ENCODE measurements at regions not wholly inside any gene's neighbourhood (a gene's known extent, or its start where the extent isn't known, plus 50 kb on each side); places are given as distances from the start of the nearest gene placed in this dataset.

GRCh38 chr20:23164176-23164601, 78.1 kb upstream of the CD93 start:
- DNase-seq (ENCODE audit: low spot score) (no peak), ATAC-seq (no peak)
- peaks cover 0 to 6% of the 10 kb centered on the region in 2 donors for H3K27me3 Mint-ChIP-seq
- H3K9me3 Mint-ChIP-seq: no peaks in the 10 kb centered on the region
- peaks cover 7 to 10% of the 10 kb centered on the region in 2 donors for H3K4me1 Mint-ChIP-seq (ENCODE audit: low read depth in 2 of 2)
- H3K27ac Mint-ChIP-seq: no peak overlapping the region
- H3K4me3 Mint-ChIP-seq: no peak overlapping the region
- H3K36me3 Mint-ChIP-seq: no peaks in the 10 kb centered on the region

GRCh38 chr20:23163562-23163961, 77.4 kb upstream of the CD93 start:
- peaks cover 8 to 10% of the 10 kb centered on the region in 2 donors for H3K4me1 Mint-ChIP-seq (ENCODE audit: low read depth in 2 of 2)
- no peaks in the 10 kb centered on the region for H3K9me3 Mint-ChIP-seq
- ATAC-seq: no peak
- H3K4me3 Mint-ChIP-seq: no peak overlapping the region
- DNase-seq (ENCODE audit: low spot score): no peak
- no peak overlapping the region for H3K27ac Mint-ChIP-seq
- peaks cover 0 to 6% of the 10 kb centered on the region in 2 donors for H3K27me3 Mint-ChIP-seq
- H3K36me3 Mint-ChIP-seq: no peaks in the 10 kb centered on the region

GRCh38 chr20:23162887-23163286, 76.8 kb upstream of the CD93 start:
- ATAC-seq: peak in 1 of 2 donors; percentile 33
- H3K27ac Mint-ChIP-seq: no peak overlapping the region
- no peaks in the 10 kb centered on the region for H3K9me3 Mint-ChIP-seq
- H3K4me1 Mint-ChIP-seq (ENCODE audit: low read depth in 2 of 2): peaks cover 8 to 10% of the 10 kb centered on the region in 2 donors
- no peak for DNase-seq (ENCODE audit: low spot score)
- peaks cover 0 to 4% of the 10 kb centered on the region in 2 donors for H3K27me3 Mint-ChIP-seq
- no peak overlapping the region for H3K4me3 Mint-ChIP-seq
- no peaks in the 10 kb centered on the region for H3K36me3 Mint-ChIP-seq

GRCh38 chr20:23161968-23162696, 76.0 kb upstream of the CD93 start:
- Mint-ChIP-seq H3K27me3 (peaks cover 0 to 4% of the 10 kb centered on the region in 2 donors), H3K27ac (no peak overlapping the region), H3K36me3 (no peaks in the 10 kb centered on the region), H3K4me1 (ENCODE audit: low read depth in 2 of 2) (peaks cover 8 to 10% of the 10 kb centered on the region in 2 donors), H3K4me3 (no peak overlapping the region), H3K9me3 (no peaks in the 10 kb centered on the region)
- DNase-seq (ENCODE audit: low spot score): no peak
- ATAC-seq: no peak

GRCh38 chr20:23161244-23161891, 75.2 kb upstream of the CD93 start:
- no peak overlapping the region for H3K27ac Mint-ChIP-seq
- H3K4me3 Mint-ChIP-seq: no peak overlapping the region
- no peak for DNase-seq (ENCODE audit: low spot score)
- H3K36me3 Mint-ChIP-seq: no peaks in the 10 kb centered on the region
- peaks cover 8 to 10% of the 10 kb centered on the region in 2 donors for H3K4me1 Mint-ChIP-seq (ENCODE audit: low read depth in 2 of 2)
- H3K27me3 Mint-ChIP-seq: peaks cover 0 to 4% of the 10 kb centered on the region in 2 donors
- H3K9me3 Mint-ChIP-seq: no peaks in the 10 kb centered on the region
- peak in 1 of 2 donors; percentile 43 for ATAC-seq

GRCh38 chr20:23160536-23161243, 74.6 kb upstream of the CD93 start:
- H3K27ac Mint-ChIP-seq: no peak overlapping the region
- no peaks in the 10 kb centered on the region for H3K36me3 Mint-ChIP-seq
- no peak for ATAC-seq
- no peak for DNase-seq (ENCODE audit: low spot score)
- no peak overlapping the region for H3K4me3 Mint-ChIP-seq
- H3K27me3 Mint-ChIP-seq: peaks cover 0 to 4% of the 10 kb centered on the region in 2 donors
- peaks cover 8 to 10% of the 10 kb centered on the region in 2 donors for H3K4me1 Mint-ChIP-seq (ENCODE audit: low read depth in 2 of 2)
- H3K9me3 Mint-ChIP-seq: no peaks in the 10 kb centered on the region

- H3K36me3 Mint-ChIP-seq: no peaks in the 10 kb centered on the region
- peak overlapping the region in 1 of 2 donors; percentile 18 for H3K27ac Mint-ChIP-seq
- no peaks in the 10 kb centered on the region for H3K9me3 Mint-ChIP-seq
Measured at GRCh38 chr20:23159947-23160318, 73.8 kb upstream of the CD93 start.

GRCh38 chr20:23159256-23159946, 73.3 kb upstream of the CD93 start:
- DNase-seq (ENCODE audit: low spot score) (no peak), ATAC-seq (no peak)
- Mint-ChIP-seq H3K36me3 (no peaks in the 10 kb centered on the region), H3K4me1 (ENCODE audit: low read depth in 2 of 2) (peaks cover 14 to 16% of the 10 kb centered on the region in 2 donors), H3K27ac (peak overlapping the region in 1 of 2 donors; percentile 18), H3K9me3 (no peaks in the 10 kb centered on the region), H3K4me3 (no peak overlapping the region), H3K27me3 (peaks cover 4 to 11% of the 10 kb centered on the region in 2 donors)

More at GRCh38 chr20:23159947-23160318, 73.8 kb upstream of the CD93 start:
- ATAC-seq (no peak), DNase-seq (ENCODE audit: low spot score) (no peak)
- peaks cover 4 to 6% of the 10 kb centered on the region in 2 donors for H3K27me3 Mint-ChIP-seq
- no peak overlapping the region for H3K4me3 Mint-ChIP-seq
- H3K4me1 Mint-ChIP-seq (ENCODE audit: low read depth in 2 of 2): peaks cover 10 to 14% of the 10 kb centered on the region in 2 donors

GRCh38 chr20:23157734-23158133, 71.6 kb upstream of the CD93 start:
- H3K4me3 Mint-ChIP-seq: no peak overlapping the region
- no peak for ATAC-seq
- H3K36me3 Mint-ChIP-seq: no peaks in the 10 kb centered on the region
- H3K9me3 Mint-ChIP-seq: no peaks in the 10 kb centered on the region
- H3K4me1 Mint-ChIP-seq (ENCODE audit: low read depth in 2 of 2): peaks cover 14 to 16% of the 10 kb centered on the region in 2 donors
- peaks cover 0 to 13% of the 10 kb centered on the region in 2 donors for H3K27me3 Mint-ChIP-seq
- H3K27ac Mint-ChIP-seq: no peak overlapping the region
- DNase-seq (ENCODE audit: low spot score): no peak

GRCh38 chr20:23156842-23157423, 70.8 kb upstream of the CD93 start:
- no peaks in the 10 kb centered on the region for H3K36me3 Mint-ChIP-seq
- H3K4me3 Mint-ChIP-seq: no peak overlapping the region
- no peak overlapping the region for H3K27ac Mint-ChIP-seq
- no peaks in the 10 kb centered on the region for H3K9me3 Mint-ChIP-seq
- DNase-seq (ENCODE audit: low spot score) (no peak), ATAC-seq (no peak)
- H3K27me3 Mint-ChIP-seq: peaks cover 0 to 13% of the 10 kb centered on the region in 2 donors
- H3K4me1 Mint-ChIP-seq (ENCODE audit: low read depth in 2 of 2): peaks cover 16 to 17% of the 10 kb centered on the region in 2 donors

- DNase-seq (ENCODE audit: low spot score): no peak
- no peaks in the 10 kb centered on the region for H3K9me3 Mint-ChIP-seq
- peaks cover 16 to 22% of the 10 kb centered on the region in 2 donors for H3K4me1 Mint-ChIP-seq (ENCODE audit: low read depth in 2 of 2)
- no peak for ATAC-seq
- H3K27ac Mint-ChIP-seq: no peak overlapping the region
- no peaks in the 10 kb centered on the region for H3K36me3 Mint-ChIP-seq
- no peak overlapping the region for H3K4me3 Mint-ChIP-seq
- peaks cover 0 to 13% of the 10 kb centered on the region in 2 donors for H3K27me3 Mint-ChIP-seq
Measured at GRCh38 chr20:23156170-23156841, 70.2 kb upstream of the CD93 start.

- DNase-seq (ENCODE audit: low spot score) (no peak), ATAC-seq (no peak)
- no peaks in the 10 kb centered on the region for H3K9me3 Mint-ChIP-seq
- peaks cover 12 to 19% of the 10 kb centered on the region in 2 donors for H3K4me1 Mint-ChIP-seq (ENCODE audit: low read depth in 2 of 2)
- H3K27me3 Mint-ChIP-seq: peaks cover 0 to 13% of the 10 kb centered on the region in 2 donors
- H3K27ac Mint-ChIP-seq: no peak overlapping the region
- H3K4me3 Mint-ChIP-seq: no peak overlapping the region
- no peaks in the 10 kb centered on the region for H3K36me3 Mint-ChIP-seq
Measured at GRCh38 chr20:23155141-23155590, 69.0 kb upstream of the CD93 start.

All from natural killer cell treated with Interleukin-12 subunit alpha and Interleukin-12 subunit beta and Interleukin-15 and Interleukin-18, amount 100 ng/mL, for 72 hours (primary cell).